MCF 10A (cell line): ENCODE measurements at regions not wholly inside any gene's neighbourhood (a gene's known extent, or its start where the extent isn't known, plus 50 kb on each side); places are given as distances from the start of the nearest gene placed in this dataset.

Experiments
- BruUV-seq: library from RNA; stranded (reverse); fragments of 400-500 nt; replicated peaks from 2 replicates; lab custom pipeline; 2021; lab: Mats Ljungman, UMichigan
- CTCF ChIA-PET: fragments of 300-600 bp; sonication (Branson Sonifier 250); formaldehyde crosslinking; extraction: SDS; loops from one replicate; lab custom pipeline; 2021; ENCODE audit warnings: antibody characterized with exemption, inconsistent platforms; lab: Yijun Ruan, JAX
- POLR2A ChIA-PET: fragments of 300-600, 350-650 bp; sonication (Branson Sonifier 250); formaldehyde crosslinking; extraction: SDS; loops from one replicate; lab custom pipeline; 2020; ENCODE audit warnings: antibody characterized with exemption, inconsistent platforms; lab: Yijun Ruan, JAX
- DNase-seq: peaks from one replicate; pipeline ENCODE4 v3.0.0-alpha.2; 2018; ENCODE audit not compliant: unreplicated experiment
- H3K27ac Mint-ChIP-seq: one replicate; pipeline ENCODE4 v1.8.0; 2022; ENCODE audit warnings: mild to moderate bottlenecking, low read depth, mixed read lengths; ENCODE audit not compliant: unreplicated experiment
- H3K27me3 Mint-ChIP-seq: one replicate; pipeline ENCODE4 v1.8.0; 2022; ENCODE audit warnings: mixed read lengths; ENCODE audit not compliant: insufficient read depth, unreplicated experiment
- H3K36me3 Mint-ChIP-seq: one replicate; pipeline ENCODE4 v1.8.0; 2022; ENCODE audit warnings: mild to moderate bottlenecking, moderate library complexity, mixed read lengths; ENCODE audit not compliant: insufficient read depth, unreplicated experiment
- H3K4me1 Mint-ChIP-seq: one replicate; pipeline ENCODE4 v1.8.0; 2022; ENCODE audit warnings: mixed read lengths; ENCODE audit not compliant: insufficient read depth, unreplicated experiment
- H3K4me3 Mint-ChIP-seq: one replicate; pipeline ENCODE4 v1.8.0; 2022; ENCODE audit warnings: mild to moderate bottlenecking, moderate library complexity, mixed read lengths; ENCODE audit not compliant: unreplicated experiment
- H3K9me3 Mint-ChIP-seq: one replicate; pipeline ENCODE4 v1.8.0; 2022; ENCODE audit warnings: mixed read lengths; ENCODE audit not compliant: unreplicated experiment
- intact Hi-C: fragments of 100-400 bp; cut with micrococcal nuclease; formaldehyde crosslinking; loops from 2 replicates; pipeline ENCODE4 v1.14.1; 2022
- TF ChIP-seq, protein P1 (sequence below): fragments of 200-600 bp; IDR thresholded peaks from one replicate; pipeline ENCODE4 v1.8.0; 2022; ENCODE audit warnings: antibody characterized with exemption, mild to moderate bottlenecking; ENCODE audit not compliant: unreplicated experiment

DNA sequence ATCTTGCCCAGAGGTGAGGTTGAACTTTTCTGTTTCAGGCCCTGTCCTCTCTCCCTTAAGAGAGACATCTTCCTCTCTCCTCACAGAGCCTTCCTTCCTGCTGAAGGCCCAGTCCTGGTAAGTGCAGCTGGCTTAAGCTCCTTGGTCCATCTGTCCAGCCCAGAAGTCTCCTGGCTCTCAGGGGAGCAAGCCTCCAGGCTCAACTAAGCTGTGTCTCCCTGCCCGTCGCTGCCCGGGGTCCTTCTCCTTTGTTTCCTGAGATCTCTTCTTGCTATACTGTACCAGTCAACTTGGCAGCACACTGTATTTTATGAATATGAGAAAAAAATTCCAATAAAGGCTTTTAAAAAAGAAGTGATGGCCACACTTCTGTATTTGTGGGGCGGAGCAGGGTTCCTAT lies 77.4 kb downstream of the KCNF1 start:
- no peaks in the 10 kb centered on the region for H3K9me3 Mint-ChIP-seq
- intact Hi-C loops = no loop called here
- H3K4me3 Mint-ChIP-seq = no peak overlapping the region
- H3K4me1 Mint-ChIP-seq = no peaks in the 10 kb centered on the region
- H3K36me3 Mint-ChIP-seq = no peaks in the 10 kb centered on the region
- POLR2A ChIA-PET = no interaction called here
- no peak overlapping the region for H3K27ac Mint-ChIP-seq
- CTCF ChIA-PET = interaction anchor here (0.9 kb wide), 1 partner anchor 9 kb away, joined by 3 read pairs; no protein-coding TSS in a partner anchor
- DNase-seq = no peak
- BruUV-seq = no TSS peak
- peaks cover 38% of the 10 kb centered on the region for H3K27me3 Mint-ChIP-seq
- TF ChIP-seq, protein P1, sequence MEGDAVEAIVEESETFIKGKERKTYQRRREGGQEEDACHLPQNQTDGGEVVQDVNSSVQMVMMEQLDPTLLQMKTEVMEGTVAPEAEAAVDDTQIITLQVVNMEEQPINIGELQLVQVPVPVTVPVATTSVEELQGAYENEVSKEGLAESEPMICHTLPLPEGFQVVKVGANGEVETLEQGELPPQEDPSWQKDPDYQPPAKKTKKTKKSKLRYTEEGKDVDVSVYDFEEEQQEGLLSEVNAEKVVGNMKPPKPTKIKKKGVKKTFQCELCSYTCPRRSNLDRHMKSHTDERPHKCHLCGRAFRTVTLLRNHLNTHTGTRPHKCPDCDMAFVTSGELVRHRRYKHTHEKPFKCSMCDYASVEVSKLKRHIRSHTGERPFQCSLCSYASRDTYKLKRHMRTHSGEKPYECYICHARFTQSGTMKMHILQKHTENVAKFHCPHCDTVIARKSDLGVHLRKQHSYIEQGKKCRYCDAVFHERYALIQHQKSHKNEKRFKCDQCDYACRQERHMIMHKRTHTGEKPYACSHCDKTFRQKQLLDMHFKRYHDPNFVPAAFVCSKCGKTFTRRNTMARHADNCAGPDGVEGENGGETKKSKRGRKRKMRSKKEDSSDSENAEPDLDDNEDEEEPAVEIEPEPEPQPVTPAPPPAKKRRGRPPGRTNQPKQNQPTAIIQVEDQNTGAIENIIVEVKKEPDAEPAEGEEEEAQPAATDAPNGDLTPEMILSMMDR = no peak

DNA sequence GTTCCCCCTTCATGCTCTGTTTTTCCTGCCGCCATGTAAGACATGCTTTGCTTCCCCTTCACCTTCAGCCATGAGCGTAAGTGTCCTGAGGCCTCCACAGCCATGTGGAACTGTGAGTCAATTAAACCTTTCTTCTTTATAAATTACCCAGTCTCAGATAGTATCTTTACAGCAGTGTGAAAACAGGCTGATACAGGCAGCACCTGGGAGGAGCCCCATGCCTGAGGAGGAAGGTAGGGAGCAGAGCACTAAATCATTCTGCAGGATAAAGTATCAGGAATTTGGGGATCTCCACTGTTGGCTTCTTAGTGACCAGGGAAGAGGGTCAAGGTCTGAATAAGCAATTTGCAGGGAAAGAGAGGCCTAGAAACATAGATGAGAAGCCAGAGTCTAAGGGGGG lies 78.0 kb downstream of the KCNF1 start:
- TF ChIP-seq, protein P1 = no peak
- Mint-ChIP-seq H3K36me3 (no peaks in the 10 kb centered on the region), H3K4me1 (no peaks in the 10 kb centered on the region), H3K9me3 (no peaks in the 10 kb centered on the region), H3K27me3 (peaks cover 38% of the 10 kb centered on the region), H3K27ac (no peak overlapping the region), H3K4me3 (no peak overlapping the region)
- intact Hi-C loops = no loop called here
- POLR2A ChIA-PET = no interaction called here
- no TSS peak for BruUV-seq
- CTCF ChIA-PET = interaction anchor here (0.6 kb wide), 1 partner anchor 1000 kb away, joined by 3 read pairs; no protein-coding TSS in a partner anchor
- DNase-seq = no peak

DNA sequence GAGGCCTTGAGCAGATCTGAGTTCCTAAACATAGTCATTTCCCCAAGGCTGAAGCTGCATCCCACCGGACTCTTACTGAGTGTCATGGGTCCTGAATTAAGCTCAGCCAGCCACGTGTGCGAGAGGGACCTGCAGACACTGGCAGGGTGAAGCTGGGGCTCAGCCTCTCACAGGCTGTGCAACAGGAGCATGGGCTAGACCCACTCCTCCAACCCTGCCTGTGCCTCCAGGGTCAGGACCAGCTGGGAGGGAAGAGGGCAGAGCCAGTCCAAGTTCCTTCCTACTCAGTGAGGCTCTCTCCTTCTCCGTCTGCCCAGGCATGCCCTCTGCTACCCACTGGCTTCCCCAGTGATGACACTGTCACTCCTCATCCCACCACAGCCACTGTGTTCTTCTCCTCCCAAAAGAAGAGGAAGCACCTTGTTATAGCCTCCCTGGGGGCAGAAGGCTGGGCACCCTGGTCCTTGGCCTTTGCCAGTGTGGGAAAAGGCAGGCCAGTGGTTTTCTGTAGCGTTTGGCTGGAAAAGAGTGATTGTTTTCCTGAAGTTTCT lies 78.9 kb downstream of the KCNF1 start:
- H3K27ac Mint-ChIP-seq = no peak overlapping the region
- ChIA-PET CTCF (no interaction called here), POLR2A (interaction anchor here (0.6 kb wide), 1 partner anchor 337 kb away, joined by 3 read pairs; no protein-coding TSS in a partner anchor)
- H3K27me3 Mint-ChIP-seq = peaks cover 47% of the 10 kb centered on the region
- no TSS peak for BruUV-seq
- DNase-seq = no peak
- intact Hi-C loops = no loop called here
- no peaks in the 10 kb centered on the region for H3K36me3 Mint-ChIP-seq
- H3K4me3 Mint-ChIP-seq = no peak overlapping the region
- TF ChIP-seq, protein P1 = no peak
- H3K9me3 Mint-ChIP-seq = no peaks in the 10 kb centered on the region
- H3K4me1 Mint-ChIP-seq = no peaks in the 10 kb centered on the region

DNA sequence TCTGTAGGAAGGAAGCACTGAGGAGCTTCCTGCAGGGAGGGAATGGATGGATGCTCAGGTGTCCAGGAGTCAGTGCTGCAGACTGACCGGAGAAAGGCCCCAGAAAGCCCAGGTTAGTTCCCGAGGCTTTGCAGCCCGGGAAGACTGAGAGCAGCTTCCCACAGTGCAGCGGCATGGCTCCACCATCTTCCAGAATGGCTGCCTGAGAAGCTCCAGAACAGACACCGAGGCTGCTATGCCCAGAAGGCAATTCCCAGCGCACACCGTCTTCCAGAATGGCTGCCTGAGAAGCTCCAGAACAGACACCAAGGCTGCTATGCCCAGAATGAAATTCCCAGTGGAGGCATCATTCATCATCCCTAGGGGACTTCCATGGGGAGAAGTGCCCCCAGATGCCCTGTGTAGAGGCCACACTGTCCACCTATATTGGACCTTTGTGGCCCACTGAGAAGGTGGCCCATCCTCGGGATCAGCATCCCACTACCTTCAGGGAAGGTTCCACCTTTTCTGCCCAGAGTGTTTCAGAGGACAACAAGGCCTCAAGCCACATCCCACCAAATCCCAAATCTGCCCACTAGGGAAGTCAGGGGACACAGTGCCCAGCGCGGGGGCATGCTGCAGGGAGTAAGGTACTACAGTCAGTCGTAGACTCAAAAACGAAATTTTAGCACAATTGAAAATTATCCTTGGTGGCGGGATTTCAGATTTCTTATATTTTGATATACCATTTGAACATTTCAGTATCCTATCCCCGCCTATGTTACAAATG lies 80.5 kb downstream of the KCNF1 start:
- DNase-seq = no peak
- TF ChIP-seq, protein P1 = no peak
- intact Hi-C loops = no loop called here
- no TSS peak for BruUV-seq
- Mint-ChIP-seq H3K27ac (no peak overlapping the region), H3K27me3 (peaks cover 49% of the 10 kb centered on the region), H3K9me3 (no peaks in the 10 kb centered on the region), H3K4me3 (no peak overlapping the region), H3K36me3 (no peaks in the 10 kb centered on the region), H3K4me1 (no peaks in the 10 kb centered on the region)
- ChIA-PET CTCF (no interaction called here), POLR2A (no interaction called here)
